SK-N-SH (cell line): ENCODE measurements at regions not wholly inside any gene's neighbourhood (a gene's known extent, or its start where the extent isn't known, plus 50 kb on each side); places are given as distances from the start of the nearest gene placed in this dataset.

Source experiments
- CTCF ChIA-PET: fragments of 300-600, 350-600 bp; formaldehyde crosslinking; extraction: SDS; loops from one replicate; lab custom pipeline; 2021; lab: Yijun Ruan, JAX
- POLR2A ChIA-PET: fragments of 350-600 bp; sonication (Branson Sonifier 250); formaldehyde crosslinking; extraction: SDS; loops from one replicate; lab custom pipeline; 2020; ENCODE audit warnings: antibody characterized with exemption, inconsistent platforms; lab: Yijun Ruan, JAX
- DNase-seq: peaks from one replicate; pipeline ENCODE4 v3.0.0; 2012
- H2AFZ ChIP-seq: fragments of 200-600 bp; sonication (generic); 2 replicates; pipeline ENCODE4 v1.8.1; 2016; ENCODE audit warnings: antibody characterized with exemption, mild to moderate bottlenecking, low read depth
- H3F3A ChIP-seq: fragments of 200-600 bp; sonication (generic); replicated peaks from 2 replicates; pipeline ENCODE3; 2016; ENCODE audit warnings: antibody characterized with exemption, mild to moderate bottlenecking; ENCODE audit not compliant: insufficient read depth
- H3K27ac ChIP-seq, 2 experiments: fragments of 200-500 bp in 1 of 2; fragments of 200-600 bp in 1 of 2; sonication (Bioruptor generic) in 1 of 2; sonication (generic), shearing (Covaris generic) in 1 of 2; 2 replicates each; pipeline versions ENCODE4 v1.5.1 to v1.6.1; 2014 to 2016; ENCODE audit warnings: low read depth in 2 of 2, inconsistent platforms in 1 of 2, low read length in 1 of 2, mild to moderate bottlenecking in 1 of 2, mixed read lengths in 1 of 2
- H3K27me3 ChIP-seq: fragments of 200-600 bp; sonication (generic), shearing (Covaris generic); 2 replicates; pipeline ENCODE4 v1.6.1; 2016; ENCODE audit warnings: mixed run types; ENCODE audit not compliant: insufficient read depth
- H3K36me3 ChIP-seq, 2 experiments: fragments of 200-500 bp in 1 of 2; fragments of 200-600 bp in 1 of 2; sonication (Bioruptor generic) in 1 of 2; sonication (generic) in 1 of 2; replicated peaks in 1 of 2; 2 replicates each; pipeline versions ENCODE3 to v1.5.1; 2014 to 2016; ENCODE audit warnings: low read length in 1 of 2, mild to moderate bottlenecking in 1 of 2; ENCODE audit not compliant: insufficient read depth in 2 of 2, control insufficient read depth in 1 of 2
- H3K4me1 ChIP-seq, 2 experiments: fragments of 200-500 bp in 1 of 2; fragments of 200-600 bp in 1 of 2; sonication (Bioruptor generic) in 1 of 2; sonication (generic), shearing (Covaris generic) in 1 of 2; 2 replicates each; pipeline versions ENCODE4 v1.5.1 to v1.6.1; 2014 to 2016; ENCODE audit warnings: low read depth in 1 of 2, low read length in 1 of 2, mixed run types in 1 of 2; ENCODE audit not compliant: insufficient read depth in 2 of 2, control insufficient read depth in 1 of 2
- H3K4me2 ChIP-seq: fragments of 200-600 bp; sonication (generic), shearing (Covaris generic); 2 replicates; pipeline ENCODE4 v1.6.1; 2017; ENCODE audit warnings: mixed run types
- H3K4me3 ChIP-seq, 2 experiments: fragments of 200-500 bp in 1 of 2; fragments of 200-600 bp in 1 of 2; sonication (Bioruptor generic) in 1 of 2; sonication (generic), shearing (Covaris generic) in 1 of 2; 2 replicates each; pipeline versions ENCODE4 v1.5.1 to v1.8.1; 2014 to 2016; ENCODE audit warnings: low read depth in 2 of 2, inconsistent platforms in 1 of 2, low read length in 1 of 2, mild to moderate bottlenecking in 1 of 2, mixed read lengths in 1 of 2, moderate library complexity in 1 of 2
- H3K79me2 ChIP-seq: fragments of 200-600 bp; sonication (generic); 2 replicates; pipeline ENCODE4 v1.8.1; 2017; ENCODE audit warnings: mild to moderate bottlenecking; ENCODE audit not compliant: insufficient read depth
- H3K9ac ChIP-seq: fragments of 200-600 bp; sonication (generic); 2 replicates; pipeline ENCODE4 v1.6.1; 2017; ENCODE audit warnings: mixed run types
- H3K9me2 ChIP-seq: fragments of 200-600 bp; sonication (generic); 2 replicates; pipeline ENCODE4 v1.6.1; 2017; ENCODE audit warnings: mixed run types
- H3K9me3 ChIP-seq: fragments of 200-600 bp; sonication (generic); 2 replicates; pipeline ENCODE4 v1.6.1; 2017; ENCODE audit warnings: mixed run types, mild to moderate bottlenecking, moderate library complexity
- H4K20me1 ChIP-seq: fragments of 200-600 bp; sonication (generic); 2 replicates; pipeline ENCODE4 v1.6.1; 2017; ENCODE audit warnings: mild to moderate bottlenecking, mixed run types; ENCODE audit not compliant: insufficient read depth
- CHD2 ChIP-seq: fragments of 150-350 bp; IDR thresholded peaks from 2 replicates; pipeline ENCODE4 v1.6.1; 2018; ENCODE audit warnings: low read length; ENCODE audit not compliant: partially characterized antibody
- CTCF ChIP-seq: fragments of 200-600 bp; sonication (generic); IDR thresholded peaks from 2 replicates; pipeline ENCODE4 v1.6.1; 2017; ENCODE audit warnings: antibody characterized with exemption, mild to moderate bottlenecking, moderate library complexity
- ELF1 ChIP-seq: IDR thresholded peaks from 2 replicates; pipeline ENCODE4 v1.4.0; 2012
- EZH2phosphoT487 ChIP-seq: fragments of 200-600 bp; sonication (generic); IDR thresholded peaks from 2 replicates; pipeline ENCODE4 v1.6.1; 2017; ENCODE audit warnings: low read depth, mixed run types, mild to moderate bottlenecking, antibody characterized with exemption, moderate library complexity, borderline replicate concordance
- FOXJ3 ChIP-seq: sonication (generic); formaldehyde crosslinking; IDR thresholded peaks from 2 replicates; pipeline ENCODE4 v1.5.1; 2020; ENCODE audit warnings: mild to moderate bottlenecking, missing genetic modification reagents
- GABPA ChIP-seq: IDR thresholded peaks from 2 replicates; pipeline ENCODE4 v1.4.0; 2012; ENCODE audit warnings: low read depth, mild to moderate bottlenecking
- GATA2 ChIP-seq: sonication (generic); formaldehyde crosslinking; IDR thresholded peaks from 2 replicates; pipeline ENCODE4 v1.5.0; 2020; ENCODE audit warnings: mild to moderate bottlenecking, missing genetic modification reagents
- IRF3 ChIP-seq: fragments of 150-350 bp; IDR thresholded peaks from 2 replicates; pipeline ENCODE4 v1.6.1; 2016; ENCODE audit warnings: mild to moderate bottlenecking, low read depth, low read length
- JUND ChIP-seq: IDR thresholded peaks from 2 replicates; pipeline ENCODE4 v1.4.0; 2012
- MEF2A ChIP-seq: IDR thresholded peaks from 2 replicates; pipeline ENCODE4 v1.4.0; 2012; ENCODE audit warnings: low read depth, borderline replicate concordance
- NRF1 ChIP-seq: IDR thresholded peaks from 2 replicates; pipeline ENCODE4 v1.6.1; 2012; ENCODE audit warnings: low read depth, mild to moderate bottlenecking, low read length
- PBX3 ChIP-seq: IDR thresholded peaks from 2 replicates; pipeline ENCODE4; 2012
- RCOR1 ChIP-seq: fragments of 150-350 bp; IDR thresholded peaks from 2 replicates; pipeline ENCODE4 v1.6.1; 2017; ENCODE audit warnings: antibody characterized with exemption, low read length
- REST ChIP-seq: IDR thresholded peaks from 2 replicates; pipeline ENCODE4 v1.6.1; 2012; ENCODE audit warnings: mild to moderate bottlenecking, low read depth, low read length, moderate library complexity
- RFX5 ChIP-seq: IDR thresholded peaks from 2 replicates; pipeline ENCODE4 v1.6.1; 2012; ENCODE audit warnings: mild to moderate bottlenecking, improper control_type of control experiment, low read length
- RXRA ChIP-seq: IDR thresholded peaks from 2 replicates; pipeline ENCODE4 v1.4.0; 2012; ENCODE audit warnings: low read depth, mild to moderate bottlenecking, borderline replicate concordance
- TAF1 ChIP-seq: IDR thresholded peaks from 2 replicates; pipeline ENCODE4 v1.6.1; 2012; ENCODE audit warnings: low read depth, mild to moderate bottlenecking, low read length, moderate library complexity, borderline replicate concordance
- TCF12 ChIP-seq: IDR thresholded peaks from 2 replicates; pipeline ENCODE4 v1.4.0; 2012
- USF1 ChIP-seq: IDR thresholded peaks from 2 replicates; pipeline ENCODE4 v1.4.0; 2012; ENCODE audit warnings: low read depth, borderline replicate concordance
- ZBTB33 ChIP-seq: IDR thresholded peaks from 2 replicates; pipeline ENCODE4 v1.4.0; 2012; ENCODE audit warnings: low read depth, borderline replicate concordance
- WGBS: methylation state at CpG from one replicate; pipeline ENCODE4 v1.1.6; 2017; ENCODE audit warnings: low lambda C conversion rate; 5-methylcytosine and 5-hydroxymethylcytosine counted together

- TF ChIP-seq REST (no peak), GABPA (no peak), RCOR1 (no peak), ZBTB33 (no peak), USF1 (no peak), TCF12 (no peak), GATA2 (CRISPR knock-in tag) (no peak), RFX5 (no peak), PBX3 (no peak), FOXJ3 (CRISPR knock-in tag) (no peak)
- TF ChIP-seq, all 33 proteins: peak for 0
These were observed 253.0 kb downstream of the KTN1 start (continued) for GRCh38 chr14:55832974-55833373.

GRCh38 chr14:55834390-55834789 is 254.4 kb downstream of the KTN1 start:
- no peaks in the 10 kb centered on the region for H3F3A ChIP-seq
- no peak overlapping the region for H3K9ac ChIP-seq
- 14% methylated on average over 2 of the region's 2 CpGs for WGBS
- CTCF ChIA-PET = no interaction called here
- H2AFZ ChIP-seq = no peak overlapping the region
- no peaks in the 10 kb centered on the region for H3K4me1 ChIP-seq
- no peaks in the 10 kb centered on the region for H3K27me3 ChIP-seq
- H3K79me2 ChIP-seq = no peaks in the 10 kb centered on the region
- POLR2A ChIA-PET = no interaction called here
- H3K36me3 ChIP-seq = no peaks in the 10 kb centered on the region
- no peaks in the 10 kb centered on the region for H3K9me3 ChIP-seq
- no peak overlapping the region for H3K4me3 ChIP-seq
- H3K27ac ChIP-seq = no peak overlapping the region
- no peak overlapping the region for H3K4me2 ChIP-seq
- no peaks in the 10 kb centered on the region for H4K20me1 ChIP-seq
- no peaks in the 10 kb centered on the region for H3K9me2 ChIP-seq
- DNase-seq = no peak
- TF ChIP-seq GATA2 (CRISPR knock-in tag) = no peak
- no peak for TF ChIP-seq CHD2
- no peak for TF ChIP-seq NRF1
- no peak for TF ChIP-seq JUND
- no peak for TF ChIP-seq ELF1
- no peak for TF ChIP-seq MEF2A
- TF ChIP-seq EZH2phosphoT487 = no peak
- TF ChIP-seq CTCF = no peak
- TF ChIP-seq RXRA = no peak
- no peak for TF ChIP-seq TAF1
- no peak for TF ChIP-seq IRF3
